GM12891 (cell line): ENCODE measurements at regions not wholly inside any gene's neighbourhood (a gene's known extent, or its start where the extent isn't known, plus 50 kb on each side); places are given as distances from the start of the nearest gene placed in this dataset.

ENCODE experiments used
- PAX5 ChIP-seq: IDR thresholded peaks from 2 replicates; pipeline ENCODE4 v1.6.1; 2011; ENCODE audit warnings: low read length, moderate library complexity, mild to moderate bottlenecking; ENCODE audit not compliant: insufficient read depth, severe bottlenecking
- POLR2A ChIP-seq: IDR thresholded peaks from 2 replicates; pipeline ENCODE4 v1.6.1; 2011; ENCODE audit warnings: low read depth, low read length, control low read depth
- POLR2AphosphoS5 ChIP-seq: IDR thresholded peaks from 2 replicates; pipeline ENCODE4 v1.6.1; 2011; ENCODE audit warnings: low read depth, low read length, control low read depth
- POU2F2 ChIP-seq: IDR thresholded peaks from 2 replicates; pipeline ENCODE4 v1.6.1; 2011; ENCODE audit warnings: low read depth, mild to moderate bottlenecking, control low read depth, low read length, moderate library complexity
- SPI1 ChIP-seq: IDR thresholded peaks from 2 replicates; pipeline ENCODE4 v1.6.1; 2011; ENCODE audit warnings: low read depth, low read length, control low read depth

DNA sequence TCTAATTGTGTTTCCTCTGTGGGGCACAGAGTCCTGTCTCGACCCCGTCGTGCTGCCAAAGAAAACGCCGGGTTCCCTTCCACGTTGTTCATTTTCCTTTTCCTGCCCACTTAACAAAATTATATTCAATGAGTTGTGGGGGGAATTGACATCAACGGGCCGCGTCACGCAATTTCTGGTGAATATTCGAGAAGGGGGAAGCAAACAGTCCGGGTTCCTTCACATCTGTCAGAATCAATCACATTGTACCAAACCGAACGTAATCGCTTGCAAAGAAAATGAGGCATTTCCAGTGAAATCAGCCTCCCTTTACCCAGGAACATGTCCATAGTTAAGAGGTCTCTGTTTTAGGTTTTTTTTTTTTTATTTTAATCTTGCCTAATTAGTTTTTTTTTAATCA lies 243.5 kb downstream of the SHOX start:
- TF ChIP-seq POU2F2 = no peak
- no peak for TF ChIP-seq POLR2A
- TF ChIP-seq POLR2AphosphoS5 = no peak
- no peak for TF ChIP-seq PAX5
- no peak for TF ChIP-seq SPI1
